ENCODE measurements at regions not wholly inside any gene's neighbourhood (a gene's known extent, or its start where the extent isn't known, plus 50 kb on each side); places are given as distances from the start of the nearest gene placed in this dataset.

DNA sequence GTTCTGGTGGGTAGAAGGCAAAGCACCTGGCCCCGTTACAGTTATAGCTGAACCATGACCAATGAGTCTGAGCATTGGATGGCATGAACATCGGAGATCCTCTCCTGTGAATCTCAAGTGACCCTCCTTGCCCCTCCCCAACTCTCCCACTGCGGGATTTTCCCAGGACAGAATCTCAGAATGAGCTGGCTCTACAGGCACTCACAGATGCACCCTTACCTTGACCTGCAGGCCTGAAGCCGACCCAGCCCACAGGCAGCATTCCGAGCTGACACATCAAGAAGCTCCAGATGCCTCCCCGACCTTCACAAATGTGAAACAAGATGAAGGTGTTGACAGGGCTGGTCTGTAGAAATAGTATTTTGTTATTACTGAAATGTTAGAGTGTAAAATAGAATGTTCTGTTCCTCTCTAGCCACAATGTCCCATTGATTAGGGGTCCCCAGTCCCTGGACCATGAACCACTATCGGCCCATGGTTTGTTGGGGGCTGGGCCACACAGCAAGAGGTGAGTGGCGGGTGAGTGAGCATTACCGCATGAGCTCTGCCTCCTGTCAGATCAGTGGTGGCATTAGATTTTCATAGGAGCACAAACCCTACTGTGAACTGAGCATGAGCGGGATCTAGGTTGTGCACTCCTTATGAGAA is 263.4 kb downstream of the AUH start:
- no peak for TF ChIP-seq EZH2 (IDR thresholded peaks at IDR 0.05; ENCODE audit: borderline replicate concordance, insufficient read depth, low read depth, low read length, poor library complexity, severe bottlenecking)
- TF ChIP-seq, protein P1, sequence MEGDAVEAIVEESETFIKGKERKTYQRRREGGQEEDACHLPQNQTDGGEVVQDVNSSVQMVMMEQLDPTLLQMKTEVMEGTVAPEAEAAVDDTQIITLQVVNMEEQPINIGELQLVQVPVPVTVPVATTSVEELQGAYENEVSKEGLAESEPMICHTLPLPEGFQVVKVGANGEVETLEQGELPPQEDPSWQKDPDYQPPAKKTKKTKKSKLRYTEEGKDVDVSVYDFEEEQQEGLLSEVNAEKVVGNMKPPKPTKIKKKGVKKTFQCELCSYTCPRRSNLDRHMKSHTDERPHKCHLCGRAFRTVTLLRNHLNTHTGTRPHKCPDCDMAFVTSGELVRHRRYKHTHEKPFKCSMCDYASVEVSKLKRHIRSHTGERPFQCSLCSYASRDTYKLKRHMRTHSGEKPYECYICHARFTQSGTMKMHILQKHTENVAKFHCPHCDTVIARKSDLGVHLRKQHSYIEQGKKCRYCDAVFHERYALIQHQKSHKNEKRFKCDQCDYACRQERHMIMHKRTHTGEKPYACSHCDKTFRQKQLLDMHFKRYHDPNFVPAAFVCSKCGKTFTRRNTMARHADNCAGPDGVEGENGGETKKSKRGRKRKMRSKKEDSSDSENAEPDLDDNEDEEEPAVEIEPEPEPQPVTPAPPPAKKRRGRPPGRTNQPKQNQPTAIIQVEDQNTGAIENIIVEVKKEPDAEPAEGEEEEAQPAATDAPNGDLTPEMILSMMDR (IDR thresholded peaks at IDR 0.05): no peak
